ENCODE measurements at regions not wholly inside any gene's neighbourhood (a gene's known extent, or its start where the extent isn't known, plus 50 kb on each side); places are given as distances from the start of the nearest gene placed in this dataset.

DNA sequence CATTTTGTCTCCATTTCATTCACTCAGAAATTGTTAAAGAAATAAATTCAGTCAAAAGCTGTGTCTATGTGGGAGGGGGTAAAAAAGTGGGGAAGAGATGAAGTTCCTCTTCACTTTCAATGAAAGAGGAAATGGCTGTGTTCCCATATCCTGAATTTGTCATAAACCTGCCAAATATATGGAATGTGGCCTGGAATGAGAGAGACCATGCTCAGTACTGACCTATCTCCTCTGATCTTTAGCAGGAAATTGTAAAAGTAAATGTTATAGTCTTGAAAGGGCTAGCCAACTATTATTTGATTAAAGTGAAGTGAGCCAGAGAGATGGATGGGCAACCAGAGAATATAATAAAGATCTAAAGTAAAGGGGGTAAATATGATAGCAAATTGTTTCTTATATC, 130.3 kb upstream of the C21orf91 start:
- no peak for TF ChIP-seq POLR2A (IDR thresholded peaks at IDR 0.05)
- TF ChIP-seq, protein P1, sequence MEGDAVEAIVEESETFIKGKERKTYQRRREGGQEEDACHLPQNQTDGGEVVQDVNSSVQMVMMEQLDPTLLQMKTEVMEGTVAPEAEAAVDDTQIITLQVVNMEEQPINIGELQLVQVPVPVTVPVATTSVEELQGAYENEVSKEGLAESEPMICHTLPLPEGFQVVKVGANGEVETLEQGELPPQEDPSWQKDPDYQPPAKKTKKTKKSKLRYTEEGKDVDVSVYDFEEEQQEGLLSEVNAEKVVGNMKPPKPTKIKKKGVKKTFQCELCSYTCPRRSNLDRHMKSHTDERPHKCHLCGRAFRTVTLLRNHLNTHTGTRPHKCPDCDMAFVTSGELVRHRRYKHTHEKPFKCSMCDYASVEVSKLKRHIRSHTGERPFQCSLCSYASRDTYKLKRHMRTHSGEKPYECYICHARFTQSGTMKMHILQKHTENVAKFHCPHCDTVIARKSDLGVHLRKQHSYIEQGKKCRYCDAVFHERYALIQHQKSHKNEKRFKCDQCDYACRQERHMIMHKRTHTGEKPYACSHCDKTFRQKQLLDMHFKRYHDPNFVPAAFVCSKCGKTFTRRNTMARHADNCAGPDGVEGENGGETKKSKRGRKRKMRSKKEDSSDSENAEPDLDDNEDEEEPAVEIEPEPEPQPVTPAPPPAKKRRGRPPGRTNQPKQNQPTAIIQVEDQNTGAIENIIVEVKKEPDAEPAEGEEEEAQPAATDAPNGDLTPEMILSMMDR (IDR thresholded peaks at IDR 0.05): no peak
